Stimulated activated CD8-positive, alpha-beta memory T cell treated with anti-CD3 and anti-CD28 coated beads, Interleukin-2, amount 100 ng/mL, for 48 hours (primary cell): ENCODE measurements at regions not wholly inside any gene's neighbourhood (a gene's known extent, or its start where the extent isn't known, plus 50 kb on each side); places are given as distances from the start of the nearest gene placed in this dataset.

ENCODE experiments used
- DNase-seq, 2 donors: peaks; one replicate each; pipeline ENCODE4 v3.0.0-alpha.2; 2020; ENCODE audit warnings: low read depth in 2 of 2

DNA sequence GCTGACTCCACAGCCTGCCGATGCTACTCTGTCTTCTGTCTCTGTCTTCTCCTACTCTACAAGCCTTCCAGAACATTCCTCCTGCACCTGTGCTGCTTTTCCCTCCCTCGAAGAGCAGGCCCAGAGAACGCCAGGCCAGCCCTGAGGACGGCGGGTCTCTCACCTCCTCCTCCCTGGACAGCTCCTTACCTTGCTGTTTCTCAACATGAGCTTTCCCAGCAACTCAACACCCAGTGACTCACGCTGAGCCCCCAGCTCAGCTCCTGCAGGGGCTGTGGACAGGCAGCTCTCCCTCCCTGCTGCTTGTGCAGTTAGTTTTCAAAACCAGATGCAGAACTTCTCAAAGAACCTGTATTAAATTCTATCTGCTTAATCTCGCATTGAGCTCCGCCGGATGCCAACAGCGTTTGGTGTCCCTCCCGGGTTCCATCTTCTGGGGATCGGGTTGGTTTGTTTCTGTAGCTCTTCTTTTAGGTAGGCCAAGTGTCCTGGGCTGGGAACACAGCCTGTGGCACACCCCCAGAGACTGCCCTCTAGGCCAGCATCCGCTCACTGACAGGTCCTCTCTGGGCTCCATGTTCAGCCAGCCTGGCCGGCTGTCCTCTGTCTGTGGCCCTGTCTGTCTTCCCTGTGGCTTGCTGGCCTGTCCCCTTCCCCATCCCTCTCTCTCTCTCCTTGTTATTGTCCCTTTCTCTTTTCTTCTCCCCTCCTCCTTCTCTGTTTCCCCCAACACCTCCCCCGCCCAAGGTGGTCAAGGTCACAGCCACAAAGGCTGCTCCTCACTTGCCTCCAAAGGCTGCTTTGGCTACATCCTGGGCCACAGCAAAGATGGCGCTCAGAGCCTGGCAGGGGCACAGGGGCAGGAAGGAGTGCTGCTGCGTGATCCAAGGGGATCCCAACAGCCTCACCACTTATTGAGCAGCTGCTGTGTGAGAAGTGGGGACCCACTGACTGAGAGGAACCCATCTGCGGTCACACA, 391.0 kb downstream of the MATN1 start:
- no peak for DNase-seq

DNA sequence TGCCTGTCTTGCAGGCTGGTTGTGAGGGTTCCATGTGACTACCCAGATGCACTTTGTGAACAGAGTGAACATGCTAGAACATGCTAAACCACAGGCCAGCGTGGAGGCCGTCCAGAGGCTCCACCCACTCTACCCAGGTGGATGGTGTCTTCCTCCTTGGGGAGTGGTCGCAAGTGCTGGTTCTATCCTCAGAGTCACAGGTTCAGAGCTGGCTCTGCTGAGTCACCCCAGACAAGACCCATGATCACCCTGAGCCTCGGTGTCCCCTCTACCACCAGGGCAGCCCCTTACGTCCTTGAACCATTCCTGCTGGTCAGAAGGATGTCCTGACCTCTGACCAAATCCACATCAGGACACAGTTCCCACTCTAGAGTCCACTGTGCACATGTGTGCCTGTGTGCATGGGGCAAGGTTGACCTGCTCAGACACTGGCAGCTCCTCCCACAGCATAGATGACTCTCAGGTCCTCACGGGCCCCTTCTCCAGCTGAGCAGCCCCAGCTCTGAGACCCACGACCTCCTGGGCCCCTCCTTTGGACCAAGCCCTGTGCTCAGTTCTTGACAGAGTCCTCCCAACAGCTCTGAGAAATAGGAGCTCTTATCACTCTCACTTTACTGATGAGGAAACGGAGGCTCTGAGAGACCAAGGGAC, 391.8 kb downstream of the MATN1 start:
- DNase-seq, result no peak

DNA sequence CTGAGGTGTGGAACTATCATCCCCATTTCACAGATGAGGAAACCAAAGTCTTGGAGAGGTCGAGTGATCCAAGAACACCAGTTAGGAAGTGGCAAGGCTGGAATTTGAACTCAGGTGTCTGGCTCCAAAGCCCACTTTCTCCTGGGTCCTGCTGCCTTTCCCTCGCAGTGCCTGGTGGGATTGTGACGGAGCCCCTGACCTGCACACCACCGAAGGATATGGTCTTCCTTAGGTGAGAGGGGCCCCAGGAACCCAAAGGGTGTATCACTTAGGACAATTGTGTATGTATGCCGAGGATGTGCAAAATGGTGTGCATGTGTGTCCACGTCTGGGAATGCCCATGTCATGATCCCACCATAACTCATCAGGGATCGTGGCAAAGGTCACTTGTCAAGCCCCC, 392.7 kb downstream of the MATN1 start:
- no peak for DNase-seq

DNA sequence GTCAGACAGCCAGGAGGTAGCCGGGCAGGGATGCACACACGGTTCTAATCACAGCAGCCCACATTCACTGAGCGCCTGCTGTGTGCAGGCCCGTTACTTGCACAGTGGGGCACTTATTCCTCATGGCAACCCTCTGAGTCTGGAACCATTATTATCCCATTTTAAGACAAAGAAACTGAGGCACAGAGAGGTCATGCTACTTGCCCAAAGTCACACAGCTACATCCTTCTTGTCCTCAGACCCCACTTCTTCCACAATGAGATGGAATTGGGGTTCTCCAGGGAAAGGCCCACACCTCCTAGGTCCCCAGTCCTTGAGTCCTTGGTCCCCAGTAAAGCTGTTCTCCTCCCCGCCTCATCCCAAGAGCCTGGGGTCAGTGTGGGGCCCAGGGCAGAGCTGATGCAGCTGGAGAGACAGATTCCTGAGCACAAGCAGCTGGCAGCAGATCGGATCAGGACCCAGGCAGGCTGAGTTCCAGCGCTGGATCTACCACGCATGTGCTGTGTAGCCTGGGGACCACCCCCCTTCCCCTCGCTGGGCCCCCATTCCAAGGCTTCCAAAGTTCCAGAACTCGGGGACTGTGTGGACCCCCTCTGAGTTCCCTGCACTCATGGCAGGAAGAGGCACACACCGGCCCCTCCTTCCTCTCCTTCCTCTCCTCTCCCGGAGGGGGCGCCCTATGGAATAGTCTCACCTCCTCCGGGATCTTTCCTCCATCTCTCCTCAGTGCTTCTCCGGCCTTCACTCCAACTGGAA, 393.4 kb downstream of the MATN1 start:
- no peak for DNase-seq

DNA sequence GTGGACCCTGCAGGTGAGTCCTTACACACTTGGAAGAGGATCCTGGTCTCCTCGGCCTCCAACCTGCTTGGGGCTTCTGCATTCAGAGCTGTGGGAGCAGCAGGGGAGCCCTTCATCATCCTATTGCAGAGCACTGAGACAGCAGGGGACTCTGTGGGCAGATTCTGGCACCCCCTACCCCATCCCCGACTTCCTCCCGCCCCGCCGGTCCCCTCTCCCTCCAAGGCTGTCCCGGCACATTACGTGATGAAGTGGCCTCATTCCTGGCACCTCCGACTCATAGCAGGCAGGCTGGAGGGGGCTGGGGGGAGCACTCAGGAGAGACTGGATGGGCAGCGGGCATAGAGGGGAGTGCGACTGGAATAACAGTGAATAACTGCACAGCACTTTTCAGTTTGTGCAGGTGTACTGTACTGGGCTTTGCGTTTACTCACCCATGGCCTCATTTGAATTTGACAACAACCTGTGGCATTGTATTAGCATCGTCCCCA, 394.1 kb downstream of the MATN1 start:
- no peak for DNase-seq

DNA sequence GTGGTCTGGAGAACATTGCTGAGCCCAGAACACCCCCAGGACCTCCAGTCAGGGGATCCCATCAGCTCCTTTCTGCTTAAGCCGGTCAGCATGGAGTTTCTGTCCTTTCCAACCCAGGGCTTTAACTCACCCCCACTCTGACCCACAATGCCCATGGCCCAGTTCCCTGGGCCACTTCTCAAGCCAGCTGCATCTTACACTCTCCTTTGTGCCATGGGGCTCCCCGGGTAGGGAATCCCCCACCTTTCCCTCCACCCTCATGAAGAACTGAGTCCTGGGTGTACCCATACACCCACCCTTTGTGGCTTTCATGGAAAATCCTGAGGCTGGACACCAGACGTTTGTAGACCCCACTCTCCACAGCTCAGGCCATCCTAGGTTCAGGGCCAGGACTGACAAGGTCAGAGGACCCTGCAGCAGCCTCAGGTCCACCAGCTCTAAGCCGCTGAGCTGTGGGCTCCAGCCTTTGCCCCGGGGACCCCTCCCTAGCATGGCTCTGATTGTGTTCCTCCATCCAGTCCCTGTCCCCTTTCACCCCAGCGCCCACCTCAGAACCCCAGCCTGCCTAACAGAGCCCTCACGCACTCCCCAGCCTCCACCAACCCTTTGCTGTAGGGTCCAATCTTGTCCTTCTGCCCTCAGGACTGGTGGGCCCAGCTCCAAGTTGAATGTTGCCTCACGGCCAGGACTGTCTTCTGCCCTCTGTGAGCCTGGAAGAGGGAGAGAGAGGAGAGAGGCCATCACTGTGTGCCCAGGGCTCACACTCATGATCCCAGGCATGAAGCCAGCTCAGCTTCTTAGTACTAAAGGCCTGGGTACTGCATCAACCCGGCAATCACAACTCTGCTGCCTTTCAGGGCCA, 394.8 kb downstream of the MATN1 start:
- no peak for DNase-seq

DNA sequence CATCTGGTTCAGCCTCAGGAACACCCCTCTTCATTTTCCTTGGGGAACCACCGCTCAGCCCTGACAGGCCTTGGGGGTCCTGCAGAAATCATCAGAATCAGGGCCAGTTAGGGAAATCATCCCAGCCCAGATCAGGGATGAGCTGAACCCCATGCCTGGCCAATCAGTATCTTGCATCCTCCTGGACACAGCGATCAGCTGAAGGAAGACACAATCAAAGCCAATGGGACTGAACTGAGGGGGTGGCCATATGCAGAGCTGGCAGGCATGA, 395.4 kb downstream of the MATN1 start:
- no peak for DNase-seq

DNA sequence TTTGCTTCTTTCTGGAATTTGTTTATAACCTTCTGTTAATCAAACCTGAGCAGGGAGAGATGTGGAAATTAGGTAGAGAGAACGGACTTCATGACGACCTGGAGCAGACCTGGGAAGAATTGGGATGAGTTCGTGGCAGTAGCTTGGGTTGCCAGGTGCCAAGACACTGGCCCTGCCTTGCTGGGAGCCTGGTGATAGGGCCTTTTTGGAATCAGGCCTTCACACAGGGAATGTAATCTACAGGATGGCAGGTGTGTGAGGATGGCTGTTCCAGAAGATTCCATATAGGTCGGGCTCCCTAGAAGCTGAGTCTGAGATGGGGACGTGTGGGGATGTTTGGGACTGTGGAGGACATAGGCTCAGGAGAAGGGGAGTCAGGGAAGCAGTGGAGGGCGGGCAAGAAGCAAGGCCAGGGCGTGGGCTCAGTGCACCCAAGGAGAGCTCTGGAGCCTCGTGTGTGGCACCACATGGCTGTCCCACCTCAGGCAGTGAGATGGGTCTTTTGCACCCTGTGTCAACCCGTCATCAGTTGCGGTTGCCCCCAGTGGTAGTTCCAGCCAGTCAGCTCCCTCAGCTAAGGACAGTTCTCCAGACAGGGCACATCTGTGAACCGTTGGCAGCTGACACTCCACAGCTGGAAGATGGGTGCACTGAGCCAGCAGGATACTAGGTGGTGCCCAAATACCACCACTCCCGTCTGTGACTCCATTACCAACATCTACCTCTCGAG, 395.9 kb downstream of the MATN1 start:
- no peak for DNase-seq

DNA sequence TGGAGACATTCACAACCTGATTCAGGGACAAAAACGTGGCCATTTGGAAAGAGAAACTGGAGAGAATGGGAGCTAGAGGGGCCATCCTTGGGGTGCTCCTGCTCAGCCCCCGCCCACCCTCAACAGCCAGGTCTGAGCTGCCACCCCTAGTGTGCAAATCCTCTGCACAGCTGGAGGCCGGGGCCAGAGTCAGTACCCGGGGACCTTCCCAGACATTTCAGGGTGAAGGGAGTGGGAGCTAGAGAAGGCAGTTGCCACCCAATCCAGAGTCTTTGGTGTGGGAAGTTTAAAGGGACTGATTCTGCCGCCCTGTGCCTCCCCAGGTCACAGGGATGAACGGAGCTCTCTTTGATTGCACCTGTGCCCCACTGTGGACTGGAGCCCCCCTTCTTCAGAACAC, 397.4 kb downstream of the MATN1 start:
- no peak for DNase-seq

DNA sequence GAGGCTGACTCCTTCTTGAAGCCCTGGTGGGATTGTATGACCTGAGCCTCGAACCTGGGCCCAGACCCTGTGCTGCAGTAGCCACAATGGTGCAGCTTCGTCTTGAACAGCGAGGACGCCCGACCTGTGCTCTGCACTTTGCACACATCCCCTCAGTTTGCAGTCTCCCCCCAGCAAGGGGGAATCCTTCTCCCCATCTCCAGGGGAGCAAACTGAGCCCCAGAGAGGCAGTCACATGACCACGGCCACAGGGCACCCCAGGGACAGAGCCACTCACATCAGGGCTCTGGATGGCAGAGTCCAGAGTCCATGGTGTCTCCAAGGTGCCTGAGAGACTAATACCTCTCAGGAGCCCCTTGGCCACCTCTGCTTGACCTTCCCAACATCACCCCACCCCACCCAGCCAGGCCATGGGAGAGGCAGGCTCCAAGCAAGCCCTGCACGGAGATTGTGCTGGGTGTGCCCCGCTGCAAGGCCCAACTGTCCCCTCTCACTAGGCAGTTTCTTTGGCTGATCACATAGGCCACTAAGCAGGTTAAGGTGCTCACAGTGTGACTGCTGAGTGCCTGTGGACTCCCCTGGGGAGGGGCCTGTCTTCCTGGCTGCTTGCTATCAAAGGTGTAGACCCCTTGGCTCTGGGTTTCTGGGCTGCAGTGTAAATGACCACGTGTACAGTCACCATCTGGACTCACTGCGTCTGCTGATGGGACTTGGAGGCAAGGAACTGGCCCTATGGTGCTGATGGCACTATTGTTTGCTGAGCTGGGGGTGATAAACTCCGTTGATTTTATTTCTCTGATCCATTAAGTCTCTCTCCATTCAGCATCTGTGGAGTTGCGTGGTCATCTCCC, 398.1 kb downstream of the MATN1 start:
- no peak for DNase-seq

DNA sequence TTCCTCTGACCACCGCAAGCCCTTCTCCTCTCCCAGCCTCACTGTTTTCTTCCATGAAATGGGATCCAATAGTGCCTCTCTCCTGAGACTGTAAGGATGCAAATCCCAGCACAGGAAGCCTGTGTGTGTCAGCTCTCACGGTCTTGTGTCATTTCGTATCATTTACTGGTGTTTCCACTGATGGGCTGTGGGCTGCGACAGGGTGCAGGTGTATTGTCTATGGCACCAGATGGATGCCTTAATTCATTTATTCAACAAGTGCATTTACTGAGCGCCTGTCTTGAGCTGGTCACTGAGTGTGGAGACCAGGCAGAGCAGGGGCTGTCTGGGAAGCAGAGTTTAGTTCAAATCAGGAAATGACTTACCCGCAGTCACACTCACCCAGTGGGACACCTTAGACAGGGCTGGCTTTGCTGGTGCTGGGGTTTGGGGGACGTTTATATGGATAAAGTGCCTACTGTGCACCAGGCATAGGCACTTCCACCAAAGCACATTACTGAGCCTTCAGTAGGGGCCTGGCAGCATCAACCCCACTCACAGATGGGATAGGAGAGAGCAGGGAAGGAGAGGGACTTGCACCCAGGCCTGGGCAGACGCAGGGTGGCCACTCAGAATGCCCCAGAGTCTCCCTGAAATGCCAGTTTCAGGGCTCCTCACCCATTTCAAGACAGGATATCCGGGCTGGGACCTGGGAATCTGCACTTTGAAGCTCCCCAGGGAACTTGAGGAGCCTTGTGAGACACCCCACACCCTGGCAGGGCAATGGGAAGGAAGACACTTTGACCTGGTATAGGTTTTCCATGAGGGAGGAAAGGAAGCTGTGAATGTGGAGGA, 398.9 kb downstream of the MATN1 start:
- no peak for DNase-seq

DNA sequence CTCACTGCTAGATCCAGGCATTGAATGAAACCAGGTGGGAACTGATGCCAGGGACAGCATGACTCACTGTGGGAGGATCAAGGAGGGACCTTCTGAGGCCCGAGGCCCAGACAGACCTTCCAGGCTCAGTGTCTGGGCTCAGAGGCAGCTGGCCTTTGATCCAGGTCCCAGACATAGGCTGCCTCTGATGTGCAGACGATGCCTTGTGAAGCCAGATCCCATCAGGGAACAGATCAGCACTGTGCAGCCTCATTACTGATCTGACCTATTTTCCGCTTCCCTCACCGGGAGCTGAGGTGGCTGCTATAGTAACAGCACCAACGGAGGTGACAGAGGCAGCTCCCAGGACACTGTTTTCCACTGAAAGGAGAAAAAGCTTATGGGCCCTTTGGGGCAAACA, 399.5 kb downstream of the MATN1 start:
- DNase-seq, result no peak

DNA sequence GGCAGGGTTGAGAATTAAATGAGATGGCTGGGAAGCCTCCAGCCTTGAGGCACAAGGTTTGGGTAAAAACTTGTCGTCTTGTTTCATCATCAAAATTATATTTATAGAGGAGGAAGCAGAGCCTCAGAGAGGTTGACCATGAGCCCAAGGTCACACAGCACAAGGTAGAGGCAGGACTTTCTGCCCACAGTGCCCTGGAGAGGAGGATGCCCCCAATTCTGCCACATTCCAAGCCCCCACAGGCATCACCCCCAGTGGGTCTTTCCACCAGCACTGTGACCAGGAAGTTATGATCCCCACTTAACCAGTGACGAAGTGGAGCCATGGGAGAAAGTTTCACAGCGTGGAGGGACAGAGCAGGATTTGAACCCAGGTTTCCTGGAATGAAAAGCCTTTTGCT, 400.0 kb downstream of the MATN1 start:
- no peak for DNase-seq

DNA sequence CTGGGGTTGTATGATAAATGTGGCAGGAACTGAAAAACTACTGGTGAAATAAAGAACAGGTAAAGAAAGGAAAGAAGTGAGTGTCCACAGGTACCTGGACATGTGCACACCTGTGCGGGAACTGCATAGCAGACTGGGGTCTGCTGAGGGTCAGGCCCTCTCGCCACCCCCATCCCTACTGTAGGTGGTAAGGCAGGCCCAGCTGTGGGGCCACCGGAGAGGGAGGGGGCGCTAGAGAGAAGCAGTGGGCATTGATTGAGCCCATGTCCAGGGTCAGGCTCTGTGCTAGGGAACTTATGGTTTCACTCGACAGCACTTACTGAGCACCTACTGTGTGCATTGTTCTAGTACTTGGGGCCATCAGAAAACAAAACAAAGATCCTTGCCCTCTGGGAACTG, 400.5 kb downstream of the MATN1 start:
- no peak for DNase-seq

DNA sequence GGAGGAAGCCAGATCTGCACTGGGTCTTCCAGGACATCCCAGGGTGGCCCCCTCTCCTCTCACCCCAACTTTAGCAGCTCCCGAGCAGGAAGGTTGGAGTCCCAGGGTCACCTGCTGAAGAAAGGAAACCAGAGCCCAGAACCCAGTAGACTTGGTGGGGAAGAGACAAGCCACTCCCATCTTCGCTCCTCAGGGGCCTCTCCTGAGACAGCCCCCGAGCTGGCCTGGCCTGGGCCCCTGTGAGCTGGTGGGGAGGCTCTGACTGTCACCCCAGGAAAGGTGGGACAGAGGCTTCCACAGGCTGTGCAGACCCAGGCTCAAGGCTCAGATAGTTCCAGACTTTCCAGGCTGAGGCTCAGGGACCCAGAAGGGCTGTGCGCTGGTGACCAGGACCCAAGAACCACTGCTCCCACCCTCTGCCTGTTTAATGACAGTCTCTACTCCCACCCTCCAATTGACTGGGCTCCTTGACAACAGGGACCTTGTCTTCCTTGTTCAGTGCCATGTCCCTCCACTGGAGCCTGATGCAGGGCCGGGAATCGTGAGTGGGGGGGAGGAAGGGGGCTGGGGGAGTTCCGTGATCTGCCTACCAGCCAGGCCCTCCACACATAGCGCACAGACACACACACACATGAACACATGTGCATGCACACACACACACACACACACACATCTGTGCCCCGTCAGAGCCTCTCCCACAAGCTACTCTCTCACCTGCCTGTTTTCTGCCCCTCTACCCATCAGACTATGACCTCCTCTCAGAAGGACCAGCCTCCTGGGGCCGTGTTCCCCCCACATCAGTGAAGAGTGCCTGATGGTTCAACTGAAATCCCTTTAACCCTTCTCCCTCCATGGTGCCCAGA, 401.2 kb downstream of the MATN1 start:
- DNase-seq, result no peak

DNA sequence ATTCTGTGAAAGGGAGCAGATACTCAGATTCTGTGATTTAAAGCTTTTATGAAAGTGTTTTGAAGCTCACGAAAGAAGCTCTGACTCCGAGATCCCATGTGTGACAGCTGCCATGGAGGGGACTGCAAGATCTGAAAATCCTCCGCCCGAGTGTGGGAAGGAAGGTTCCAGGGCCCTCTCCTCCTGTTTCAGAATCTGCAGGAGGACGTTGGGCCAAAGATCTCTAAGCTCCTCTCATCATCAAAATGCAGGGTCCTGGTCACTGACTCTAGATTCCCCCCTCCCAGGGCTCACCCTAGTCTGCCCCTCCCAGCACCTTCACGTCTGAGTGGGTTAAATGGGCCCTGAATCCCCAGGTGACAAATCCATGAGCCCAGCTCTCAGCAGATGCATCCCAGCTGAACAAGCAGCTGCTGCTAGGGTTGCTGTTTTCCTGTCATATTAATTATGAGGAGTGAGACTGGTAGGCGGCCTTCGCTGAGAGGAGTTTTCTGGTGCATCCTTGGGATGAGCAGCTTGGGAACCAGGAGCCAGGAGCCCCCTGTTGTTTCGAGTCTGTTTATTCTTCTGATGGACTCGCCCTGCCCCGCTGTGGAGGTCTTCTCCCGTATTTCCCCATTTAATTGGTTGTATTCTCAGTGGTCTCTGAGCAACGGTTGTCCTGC, 402.0 kb downstream of the MATN1 start:
- no peak for DNase-seq

DNA sequence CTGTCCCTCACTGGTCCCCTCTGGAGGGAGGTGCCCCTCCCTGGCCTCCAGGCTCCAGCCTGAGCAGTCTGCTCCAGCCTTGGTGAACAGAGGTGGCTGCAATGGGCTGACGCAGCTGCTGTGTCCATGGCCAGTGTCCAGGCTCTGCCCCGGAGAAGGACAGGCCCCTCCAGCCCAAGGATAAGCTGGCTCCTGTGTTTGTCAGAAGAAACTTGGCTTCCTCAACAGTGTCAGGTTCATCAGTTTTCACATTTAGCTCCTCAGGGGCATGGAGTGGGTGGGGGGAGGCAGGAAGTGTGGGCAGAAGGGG, 402.8 kb downstream of the MATN1 start:
- no peak for DNase-seq
